Pulmonary artery endothelial cell (primary cell): ENCODE measurements at regions not wholly inside any gene's neighbourhood (a gene's known extent, or its start where the extent isn't known, plus 50 kb on each side); places are given as distances from the start of the nearest gene placed in this dataset.
A peak's percentile ranks its signal among the peaks of the same experiment; 100 is the strongest.

Experiments used
- DNase-seq: peaks from one replicate; pipeline ENCODE4 v3.0.0-alpha.2; 2011; ENCODE audit warnings: low read depth, low spot score

DNA sequence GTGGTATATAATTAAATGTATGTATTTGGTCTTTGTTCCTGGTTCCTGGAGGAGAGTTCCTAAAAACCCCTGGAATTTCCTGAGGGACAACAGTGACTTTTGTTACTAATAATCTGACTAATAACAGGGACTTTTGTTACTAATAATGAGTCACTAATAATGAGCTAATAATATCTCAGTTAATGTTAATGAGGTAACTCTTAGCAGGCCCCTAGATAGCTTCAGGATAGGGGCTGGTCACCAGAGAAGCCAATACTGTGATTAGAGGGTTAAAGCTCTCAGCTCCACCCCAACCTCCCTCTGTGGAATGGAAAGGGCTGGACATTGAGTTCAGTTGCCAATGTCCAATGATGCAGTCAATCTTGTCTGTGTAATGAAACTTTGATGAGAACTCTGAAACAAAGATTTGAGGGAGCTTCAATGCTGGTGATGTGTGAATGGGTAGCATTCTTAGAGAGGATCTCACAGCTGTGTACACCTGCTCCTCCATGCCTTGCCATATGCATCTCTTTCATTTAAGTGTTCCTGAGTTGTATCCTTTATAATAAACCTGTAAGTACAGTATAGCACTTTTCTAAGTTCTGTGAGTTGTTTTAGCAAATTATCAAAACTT lies 1431.4 kb upstream of the TENM4 start:
- DNase-seq: no peak

DNA sequence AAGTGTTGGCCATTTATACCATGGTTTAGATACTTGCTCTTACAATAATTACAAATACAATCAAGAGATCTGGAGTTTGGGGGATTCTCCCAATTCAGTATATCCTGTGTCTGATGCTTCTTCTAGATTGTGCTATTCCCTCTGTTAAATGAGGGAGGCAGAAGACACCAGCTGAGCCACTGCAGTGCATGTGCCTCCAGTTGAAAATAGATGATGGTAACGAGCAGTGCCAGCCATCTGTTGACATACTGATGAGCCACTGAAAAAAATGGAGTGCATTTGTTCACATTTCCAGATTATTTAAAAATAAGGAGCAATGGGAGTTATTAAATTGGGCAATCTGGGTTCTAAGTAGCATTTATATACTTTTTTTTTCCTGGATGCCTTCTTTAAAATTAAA lies 1428.0 kb upstream of the TENM4 start:
- no peak for DNase-seq

DNA sequence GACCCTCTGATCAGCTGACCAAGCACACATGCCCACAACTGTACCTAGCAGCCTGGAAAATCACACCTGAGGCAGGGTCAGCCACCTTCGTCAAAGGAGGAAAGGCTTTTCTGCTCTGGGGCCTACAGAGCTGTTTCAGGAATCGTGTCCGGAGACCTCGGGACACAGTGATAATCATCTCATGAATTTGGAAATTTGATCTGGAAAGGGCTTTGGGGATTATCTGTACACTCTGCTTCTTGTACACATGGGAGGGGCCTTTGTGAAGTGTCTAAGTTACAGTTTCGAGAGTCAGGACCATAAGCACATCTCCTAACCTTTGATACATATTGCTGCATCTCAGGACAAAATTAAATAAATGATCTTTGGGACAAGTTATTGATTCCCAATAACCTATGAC lies 1421.2 kb upstream of the TENM4 start:
- no peak for DNase-seq

DNA sequence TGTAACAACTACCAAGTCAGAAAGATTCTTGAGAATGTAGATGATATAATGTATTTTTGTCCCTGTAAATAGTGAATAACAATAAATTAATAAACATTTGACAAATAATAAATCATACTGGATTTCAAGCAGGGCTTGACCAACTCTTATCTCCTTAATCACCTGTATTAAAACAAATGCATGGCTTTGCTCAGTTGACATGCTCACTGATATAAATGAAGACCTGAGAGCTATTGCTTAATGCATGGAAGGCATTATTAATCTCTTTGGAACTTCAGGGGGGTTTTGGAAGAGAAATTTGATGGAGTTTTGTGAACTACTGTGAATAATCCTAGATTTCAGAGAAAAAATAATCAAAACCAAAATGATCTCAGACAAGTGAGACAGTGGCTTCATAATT lies 1420.4 kb upstream of the TENM4 start:
- DNase-seq: no peak

DNA sequence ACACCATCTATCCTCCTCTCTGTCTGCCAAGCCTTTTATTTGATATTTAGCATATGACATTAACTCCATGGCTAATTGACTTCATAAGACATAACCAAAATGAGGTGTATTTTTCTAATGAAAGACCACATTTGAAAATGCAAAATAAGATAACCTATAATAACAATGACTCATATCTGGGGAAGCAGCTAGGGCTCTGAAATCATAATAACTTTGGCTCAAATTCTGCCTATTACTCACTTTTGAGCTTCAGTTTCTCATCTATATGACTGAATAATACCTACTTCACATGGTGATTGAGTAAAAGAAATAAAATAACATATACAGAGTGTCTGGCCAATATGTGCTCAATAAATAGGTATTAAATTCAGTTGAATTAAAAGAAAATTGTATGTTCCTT lies 1419.8 kb upstream of the TENM4 start:
- DNase-seq: peak; percentile 39

DNA sequence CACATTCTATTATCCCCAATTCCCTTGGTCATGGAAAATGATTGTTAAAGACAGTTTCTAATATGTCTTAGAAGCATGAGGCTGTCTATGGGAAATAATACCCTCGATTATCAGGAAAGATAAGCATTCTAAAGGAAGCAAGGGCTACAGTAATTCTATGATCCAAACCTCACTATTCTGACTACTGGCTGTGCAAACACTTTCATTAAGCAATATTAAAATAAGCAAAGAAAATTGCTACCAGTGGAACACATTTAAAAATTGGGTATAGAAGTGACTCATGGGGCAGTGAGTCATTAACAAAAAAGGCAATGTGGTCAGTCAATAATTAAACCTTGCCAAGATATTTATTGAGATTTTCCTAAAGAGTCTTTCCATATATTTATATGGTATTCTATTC lies 1415.2 kb upstream of the TENM4 start:
- no peak for DNase-seq

DNA sequence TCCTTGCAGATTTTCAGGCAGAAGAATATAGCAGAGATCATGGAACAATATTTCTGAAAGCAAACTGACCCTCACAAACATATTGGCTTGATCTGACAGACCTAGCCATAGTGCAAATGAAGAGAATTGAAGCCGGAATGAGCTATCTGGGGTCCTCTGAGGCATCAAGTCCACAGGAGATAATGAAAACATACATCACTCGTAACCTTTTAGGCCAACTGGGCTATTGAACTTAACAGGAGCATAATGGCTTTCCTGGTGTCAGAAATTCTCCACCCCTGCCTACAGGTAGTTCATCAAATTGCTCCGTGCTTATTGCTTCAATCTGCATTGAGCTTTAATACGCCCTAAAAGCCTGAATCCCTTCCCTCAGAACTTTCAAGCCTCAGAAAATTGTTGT lies 1414.6 kb upstream of the TENM4 start:
- no peak for DNase-seq

DNA sequence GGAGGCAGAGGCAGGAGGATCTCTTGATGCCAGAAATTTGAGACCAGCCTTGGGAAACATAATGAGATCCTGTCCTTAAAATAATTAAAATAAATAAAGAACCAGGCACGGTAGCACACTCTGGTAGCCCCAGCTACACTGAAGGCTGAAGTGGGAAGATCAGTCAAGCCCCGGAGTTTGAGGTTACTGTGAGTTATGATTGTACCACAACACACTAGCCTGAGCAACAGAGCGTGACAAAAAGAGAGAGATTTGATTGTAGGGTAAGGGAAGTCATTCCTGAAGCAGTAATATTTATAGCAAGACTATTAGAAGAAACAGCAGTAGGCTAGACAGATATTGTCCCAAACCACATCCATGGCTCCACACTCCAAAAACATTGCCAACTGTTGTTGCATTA lies 1408.4 kb upstream of the TENM4 start:
- no peak for DNase-seq

DNA sequence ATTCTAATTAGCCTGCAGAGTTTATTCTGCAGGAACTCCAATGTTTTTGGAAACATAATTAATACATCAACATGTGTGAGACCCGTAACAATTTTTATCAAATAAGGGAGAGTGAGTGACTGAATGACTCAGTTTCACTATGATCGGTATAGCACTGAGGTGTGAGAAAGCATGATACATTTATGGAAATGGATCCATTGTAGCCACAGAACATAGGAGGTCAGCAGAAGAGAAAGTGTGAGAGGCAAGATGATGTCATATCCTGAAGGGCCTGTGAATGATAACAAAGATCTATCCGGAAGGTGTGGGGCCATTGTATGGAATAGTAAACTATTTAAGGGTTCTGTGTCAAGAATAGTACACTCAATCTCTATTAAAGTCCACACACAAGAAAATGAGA lies 1406.1 kb upstream of the TENM4 start:
- DNase-seq: peak; percentile 41

DNA sequence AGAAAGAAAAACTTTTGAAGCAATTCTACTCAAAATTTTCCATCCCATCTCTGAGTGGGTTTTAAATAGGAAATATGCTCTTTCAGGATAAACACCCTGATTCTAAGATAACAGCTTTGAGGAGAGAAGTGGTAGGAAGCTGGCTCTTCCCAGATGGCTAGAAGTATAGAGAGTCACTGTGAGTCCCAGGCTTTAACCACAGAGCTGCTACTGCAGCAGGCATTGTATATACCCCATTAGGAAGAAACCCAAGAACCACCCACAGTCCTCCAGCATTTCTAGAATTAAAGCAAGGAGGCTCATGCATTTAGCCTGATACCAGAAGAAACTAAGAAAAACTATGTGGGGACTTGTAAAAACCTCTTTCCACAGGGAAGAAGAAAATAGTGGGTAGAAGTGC lies 1405.6 kb upstream of the TENM4 start:
- no peak for DNase-seq

DNA sequence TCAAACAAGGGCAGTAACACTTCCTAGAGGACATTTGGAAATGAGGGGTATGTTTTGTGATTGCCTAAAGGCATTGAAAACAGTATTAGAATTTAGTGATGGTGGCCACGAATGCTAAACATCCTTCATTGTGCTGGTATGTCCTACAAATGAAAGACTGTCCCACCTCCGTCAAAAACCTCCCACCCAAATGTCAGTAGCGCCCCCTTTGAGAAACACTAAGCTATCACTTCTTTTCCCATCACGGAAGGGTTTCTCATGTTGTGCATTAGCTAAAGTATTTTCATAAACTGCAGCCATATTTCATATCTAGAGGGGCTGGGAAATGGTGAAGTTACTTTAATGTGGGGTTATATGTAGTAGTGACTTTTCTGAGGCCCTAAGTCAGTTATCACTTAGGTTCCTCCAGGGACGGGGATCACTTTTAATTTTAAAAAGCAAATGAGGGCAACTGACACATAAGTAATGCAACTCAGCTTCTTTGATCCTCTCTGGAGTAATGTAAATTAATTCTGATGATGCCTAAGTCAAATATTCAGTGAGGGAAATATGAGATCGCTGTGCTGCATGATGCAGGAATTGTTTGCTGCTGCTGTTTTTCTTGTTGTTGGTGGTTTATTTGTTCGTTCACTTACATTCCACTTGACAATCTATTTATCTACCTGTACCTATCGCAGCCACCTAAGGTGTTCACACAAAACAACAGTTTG lies 1403.4 kb upstream of the TENM4 start:
- no peak for DNase-seq

DNA sequence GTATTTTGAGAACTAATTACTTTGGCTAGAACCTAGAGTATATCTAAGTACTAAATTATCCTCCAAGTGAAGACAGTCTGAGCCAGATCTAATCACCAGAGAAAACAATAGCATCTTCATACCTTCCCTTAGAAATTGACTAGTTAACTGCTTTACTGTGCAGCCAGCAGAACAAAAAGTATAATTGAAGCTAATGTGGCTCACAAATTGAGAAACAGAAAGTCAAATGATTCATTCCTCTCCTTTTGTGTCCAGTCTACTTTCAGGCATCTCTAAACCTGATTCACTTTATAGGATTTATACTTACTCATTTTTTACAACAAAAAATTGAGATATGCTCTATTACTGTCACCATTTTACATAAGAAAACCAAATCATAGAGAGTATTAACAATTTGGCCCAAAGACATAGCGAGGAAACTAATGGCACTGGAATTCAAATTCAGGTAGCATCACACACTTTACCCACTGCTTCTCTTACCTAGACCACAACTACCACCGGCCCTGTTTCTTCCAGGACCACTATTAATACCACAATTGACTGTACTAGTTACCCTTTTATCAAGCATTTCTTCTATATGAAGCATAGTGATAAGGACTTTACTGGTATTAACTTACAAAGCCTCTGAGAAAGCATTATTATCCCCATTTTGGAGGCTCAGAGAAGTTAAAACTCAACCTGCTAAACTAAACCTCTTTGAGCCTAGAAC lies 1402.6 kb upstream of the TENM4 start:
- DNase-seq: no peak

DNA sequence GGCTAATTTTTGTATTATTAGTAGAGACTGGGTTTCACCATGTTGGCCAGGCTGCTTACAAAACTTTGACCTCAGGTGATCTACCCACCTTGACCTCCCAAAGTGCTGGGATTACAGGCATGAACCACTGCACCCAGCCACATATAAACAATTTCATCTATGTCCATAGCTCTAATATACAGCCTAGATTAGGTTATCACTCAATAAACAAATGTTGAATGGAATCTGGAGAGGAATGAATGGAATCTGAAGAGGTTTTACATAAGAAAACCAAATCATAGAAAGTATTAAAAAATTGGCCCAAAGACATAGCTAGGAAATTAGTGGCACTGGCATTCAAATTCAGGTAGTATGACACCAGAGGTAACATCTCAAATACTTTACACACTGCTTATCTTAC lies 1401.4 kb upstream of the TENM4 start:
- DNase-seq: no peak

DNA sequence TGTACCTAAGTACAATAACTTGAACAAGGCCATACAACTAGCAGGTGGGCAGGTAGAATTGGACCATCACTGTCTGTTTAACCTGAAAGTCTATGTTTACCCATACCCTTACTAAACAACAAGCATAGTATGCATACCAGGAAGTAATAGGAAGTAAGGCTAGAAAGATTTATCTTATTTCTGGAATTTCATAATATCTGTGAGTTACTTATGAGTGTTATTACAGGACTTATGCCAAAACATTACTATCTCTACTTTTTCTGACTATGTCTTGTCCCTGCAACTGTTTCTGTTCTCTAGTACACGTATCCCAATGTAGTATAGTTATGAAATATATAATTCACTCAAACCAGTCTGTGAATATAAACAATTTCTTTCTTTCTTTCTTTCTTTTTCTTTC lies 1400.8 kb upstream of the TENM4 start:
- DNase-seq: no peak

DNA sequence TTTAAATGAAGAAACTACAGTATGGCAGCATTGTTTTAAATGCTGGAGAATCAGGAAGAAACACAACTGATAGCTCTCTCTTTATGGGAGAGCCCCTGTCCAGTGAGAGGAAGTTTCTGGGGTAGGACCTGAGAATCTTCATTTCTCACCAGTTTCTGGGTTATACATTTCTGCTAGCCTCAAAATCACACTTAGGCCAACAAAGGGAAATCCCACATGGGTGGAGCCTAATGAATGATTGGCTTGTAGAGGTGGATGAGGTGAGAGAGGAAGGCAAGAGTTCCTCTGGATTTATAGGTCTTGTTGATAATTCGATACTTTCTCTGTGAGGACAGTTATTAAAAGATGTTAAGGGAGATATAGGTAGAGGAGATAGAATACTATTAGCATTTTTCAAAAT lies 1397.3 kb upstream of the TENM4 start:
- no peak for DNase-seq

DNA sequence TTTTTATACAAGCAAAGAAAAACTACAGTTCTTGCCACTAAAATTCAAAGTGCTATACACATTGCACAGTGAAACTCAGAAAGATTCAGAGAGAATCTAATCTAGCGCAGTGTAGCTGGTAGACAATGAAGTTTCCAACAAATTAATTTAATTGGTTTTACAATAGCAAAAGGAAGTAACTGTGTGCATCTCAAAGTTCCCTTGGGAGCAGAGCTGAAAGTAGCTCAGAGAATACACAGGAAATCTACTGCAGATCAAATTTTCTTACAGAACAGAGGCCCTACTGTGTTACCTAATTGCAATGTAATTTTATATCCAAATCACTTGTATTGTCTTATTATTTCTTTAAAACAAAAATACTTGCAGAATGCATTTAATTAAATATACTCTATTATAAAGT lies 1396.2 kb upstream of the TENM4 start:
- no peak for DNase-seq

DNA sequence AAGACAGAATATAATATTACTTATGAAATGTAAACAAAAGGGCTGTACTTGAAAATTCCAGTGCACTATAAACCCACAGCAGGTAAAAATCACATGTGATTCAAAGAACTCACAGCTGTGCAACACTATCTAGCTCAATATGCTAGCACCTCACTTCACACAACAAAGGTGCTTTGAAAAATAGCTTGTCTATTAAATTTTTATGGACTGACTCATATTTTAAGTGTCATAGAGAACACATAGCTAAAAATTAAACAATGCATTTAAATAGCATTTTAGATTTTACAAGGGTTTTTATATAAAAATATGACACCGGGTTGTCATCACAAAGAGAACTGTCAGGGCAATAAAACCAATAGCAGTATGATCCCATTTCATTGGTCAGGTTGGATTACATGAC lies 1390.5 kb upstream of the TENM4 start:
- DNase-seq: no peak

DNA sequence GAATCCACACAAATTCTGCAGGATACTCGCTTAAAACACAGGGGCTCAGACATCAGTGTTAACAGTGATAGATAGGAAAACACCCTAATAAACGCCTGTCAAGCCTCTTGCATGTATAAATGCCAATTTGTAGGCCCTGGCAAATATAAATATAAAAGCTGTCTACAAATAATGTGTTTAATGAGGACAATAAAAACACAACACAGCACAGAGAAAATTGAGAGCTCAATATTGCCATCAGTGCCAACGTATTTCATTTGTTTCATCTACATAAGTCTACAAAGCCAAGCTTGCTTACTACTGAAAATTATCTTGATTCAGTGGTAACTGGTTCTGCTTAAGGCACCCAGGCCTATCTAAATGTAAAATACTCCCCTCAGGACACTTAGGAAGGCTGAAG lies 1387.0 kb upstream of the TENM4 start:
- no peak for DNase-seq

DNA sequence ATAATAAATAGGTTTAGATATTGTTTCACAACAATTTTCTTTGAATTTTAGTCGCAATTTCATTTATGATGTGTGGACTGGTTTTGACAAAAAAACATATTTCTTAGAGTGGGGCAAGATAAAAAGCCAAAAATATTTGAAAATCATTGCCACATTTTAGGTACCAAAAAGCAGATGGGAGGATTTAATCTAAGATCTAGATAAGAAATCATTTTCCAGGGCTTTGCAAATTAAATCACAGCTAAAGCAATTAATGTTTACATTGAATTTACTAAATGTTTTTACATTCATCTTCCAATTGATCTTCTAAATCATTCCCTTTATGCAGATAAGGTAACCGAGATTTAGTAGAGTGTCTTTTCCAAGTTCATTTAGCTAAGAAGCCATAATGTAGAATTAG lies 1386.0 kb upstream of the TENM4 start:
- no peak for DNase-seq

DNA sequence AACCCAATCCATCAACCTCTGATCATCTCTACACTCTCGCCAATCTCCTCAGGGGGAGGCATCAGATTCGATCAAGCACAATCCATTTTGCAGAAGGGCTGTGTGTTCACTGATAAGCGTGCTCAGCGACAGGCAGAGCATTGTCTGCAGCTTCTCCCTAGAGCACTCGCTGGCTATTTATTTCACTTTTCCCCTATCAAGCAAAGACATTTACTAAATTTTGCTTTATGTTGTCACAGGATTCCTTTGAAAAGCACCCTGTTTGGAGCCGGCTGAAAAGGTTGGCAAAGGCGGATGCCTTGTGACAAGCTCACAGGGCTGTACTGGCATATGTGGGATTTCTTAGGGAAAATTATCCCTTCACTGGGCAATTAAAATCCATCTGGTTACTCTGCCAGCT lies 1381.5 kb upstream of the TENM4 start:
- DNase-seq: no peak

DNA sequence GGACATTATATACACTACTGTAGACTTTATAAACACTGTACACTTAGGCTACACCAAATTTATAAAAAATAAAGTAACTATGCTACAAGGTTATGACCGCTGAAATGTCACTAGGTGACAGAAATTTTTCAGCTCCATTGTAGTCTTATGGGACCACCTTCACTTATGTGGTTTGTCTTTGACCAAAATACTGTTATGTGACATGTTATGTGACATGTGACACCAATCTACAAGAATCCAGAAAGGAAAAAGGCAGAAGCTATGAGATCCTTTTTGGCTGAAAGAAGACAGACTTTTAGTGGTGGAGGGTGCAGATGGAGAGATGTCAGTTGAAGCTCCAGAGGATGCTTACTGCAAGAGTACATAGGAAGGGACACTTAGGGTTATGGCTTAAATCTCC lies 1378.4 kb upstream of the TENM4 start:
- no peak for DNase-seq

DNA sequence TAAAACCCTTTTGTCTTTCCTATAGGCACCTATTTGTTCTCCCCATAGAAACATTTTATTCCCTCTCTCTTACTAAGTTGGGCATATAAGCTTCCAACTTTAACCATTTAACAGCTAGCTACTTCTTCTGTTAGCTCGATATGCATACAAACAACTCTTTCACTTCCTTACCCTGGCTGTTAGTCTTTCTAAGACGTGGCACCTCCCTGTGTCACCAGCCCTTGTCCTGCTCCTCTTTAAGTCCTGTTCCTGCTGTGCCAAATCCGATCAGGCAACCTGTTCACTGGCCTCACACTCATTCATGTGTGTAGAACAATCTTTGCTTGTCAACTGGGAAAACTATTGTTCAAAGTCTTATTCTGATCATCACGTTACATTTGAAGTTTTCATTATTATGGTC lies 1376.1 kb upstream of the TENM4 start:
- DNase-seq: no peak

DNA sequence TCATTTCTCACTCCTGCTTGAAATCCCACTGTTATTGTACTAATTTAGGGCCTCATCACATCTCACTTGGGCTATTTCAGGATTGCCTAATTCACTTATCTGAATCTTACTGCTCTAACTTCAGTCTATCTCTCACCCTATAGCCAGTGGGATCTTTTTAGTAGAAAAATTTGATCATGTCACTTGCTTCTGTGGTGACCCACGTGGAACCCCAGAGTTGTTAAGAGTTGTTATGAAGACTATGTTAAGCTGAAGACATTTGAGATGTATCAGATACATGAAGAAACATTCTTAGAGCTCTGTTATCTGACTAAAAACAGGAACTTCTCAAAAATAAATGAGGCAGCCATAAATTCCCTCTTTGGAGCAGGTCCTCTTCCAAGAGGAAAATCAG lies 1375.6 kb upstream of the TENM4 start:
- no peak for DNase-seq
